ENCODE measurements at regions not wholly inside any gene's neighbourhood (a gene's known extent, or its start where the extent isn't known, plus 50 kb on each side); places are given as distances from the start of the nearest gene placed in this dataset.
"Not testable (repeated sequence)": the region's sequence is repeated elsewhere in the genome, so short reads cannot be mapped to it uniquely, and the experiment has no call there.

- no peak for DNase-seq (ENCODE audit: low read depth, low spot score)
- no peak overlapping the region for H3K4me3 ChIP-seq (ENCODE audit: low read length)
These were observed 1905.6 kb downstream of the PCDH7 start for GRCh38 chr4:32625687-32626337.

GRCh38 chr4:32631831-32632230, 1911.7 kb downstream of the PCDH7 start:
- DNase-seq (ENCODE audit: low read depth, low spot score) = no peak
- H3K4me3 ChIP-seq (ENCODE audit: low read length) = no peak overlapping the region

DNA sequence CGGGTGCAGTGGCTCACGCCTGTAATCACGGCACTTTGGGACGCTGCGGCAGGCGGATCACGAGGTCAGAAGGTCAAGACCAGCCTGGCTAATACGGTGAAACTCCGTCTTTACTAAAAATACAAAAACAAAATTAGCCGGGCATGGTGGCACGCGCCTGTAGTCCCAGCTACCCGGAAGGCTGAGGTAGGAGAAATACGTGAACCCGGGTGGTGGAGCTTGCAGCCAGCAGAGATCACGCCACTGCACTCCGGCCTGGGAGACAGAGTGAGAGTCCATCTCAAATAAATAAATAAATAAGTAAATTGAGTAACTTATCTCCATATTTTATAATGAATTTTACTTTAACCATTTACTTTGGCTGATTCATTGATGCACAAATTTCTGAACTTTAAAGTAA, 1913.3 kb downstream of the PCDH7 start:
- H3K4me3 ChIP-seq (ENCODE audit: low read length) = no peak overlapping the region
- DNase-seq (ENCODE audit: low read depth, low spot score) = no peak

DNA sequence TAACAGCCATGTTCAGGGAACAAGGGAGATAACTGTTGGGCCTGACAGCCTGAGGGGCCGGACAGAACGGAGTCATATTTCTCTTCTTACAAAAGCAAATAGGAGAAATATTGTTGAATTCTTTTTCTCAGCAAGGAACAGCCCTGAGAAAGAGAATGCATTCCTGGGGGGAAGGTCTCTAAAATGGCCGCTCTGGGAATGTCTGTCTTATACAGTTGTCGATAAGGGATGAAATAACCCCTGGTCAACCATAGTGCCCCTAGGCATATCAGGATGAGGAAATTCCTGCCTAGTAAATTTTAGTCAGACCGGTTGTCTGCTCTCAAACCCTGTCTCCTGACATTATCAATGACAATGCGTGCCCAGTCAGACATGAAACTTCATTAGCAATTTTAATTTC, 1925.5 kb downstream of the PCDH7 start:
- DNase-seq (ENCODE audit: low read depth, low spot score) = no peak
- H3K4me3 ChIP-seq (ENCODE audit: low read length) = no peak overlapping the region

- no peak overlapping the region for H3K4me3 ChIP-seq (ENCODE audit: low read length)
- DNase-seq (ENCODE audit: low read depth, low spot score) = no peak
These were observed 1937.8 kb downstream of the PCDH7 start for GRCh38 chr4:32658019-32658418.

DNA sequence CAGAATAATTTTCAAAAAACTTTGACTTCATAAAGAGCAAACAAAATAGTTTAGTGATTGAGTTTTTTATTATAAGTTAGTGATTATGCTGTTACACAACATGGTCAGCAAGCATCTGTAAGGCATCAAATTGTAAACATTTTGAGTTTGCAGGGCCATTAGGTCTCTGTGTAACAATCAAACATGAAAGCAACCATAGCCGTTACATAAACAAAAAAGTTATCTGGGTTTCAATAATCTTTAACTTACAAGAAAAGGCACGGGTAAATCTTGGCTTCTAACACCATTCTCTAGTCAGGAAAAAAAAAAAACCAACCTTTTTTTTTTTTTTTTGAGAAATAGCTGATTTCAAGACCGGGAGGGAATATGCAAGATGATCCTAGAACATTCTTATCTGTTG, 1941.1 kb downstream of the PCDH7 start:
- H3K4me3 ChIP-seq (ENCODE audit: low read length) = no peak overlapping the region
- no peak for DNase-seq (ENCODE audit: low read depth, low spot score)

GRCh38 chr4:32662803-32663202, 1942.6 kb downstream of the PCDH7 start:
- no peak for DNase-seq (ENCODE audit: low read depth, low spot score)
- no peak overlapping the region for H3K4me3 ChIP-seq (ENCODE audit: low read length)

DNA sequence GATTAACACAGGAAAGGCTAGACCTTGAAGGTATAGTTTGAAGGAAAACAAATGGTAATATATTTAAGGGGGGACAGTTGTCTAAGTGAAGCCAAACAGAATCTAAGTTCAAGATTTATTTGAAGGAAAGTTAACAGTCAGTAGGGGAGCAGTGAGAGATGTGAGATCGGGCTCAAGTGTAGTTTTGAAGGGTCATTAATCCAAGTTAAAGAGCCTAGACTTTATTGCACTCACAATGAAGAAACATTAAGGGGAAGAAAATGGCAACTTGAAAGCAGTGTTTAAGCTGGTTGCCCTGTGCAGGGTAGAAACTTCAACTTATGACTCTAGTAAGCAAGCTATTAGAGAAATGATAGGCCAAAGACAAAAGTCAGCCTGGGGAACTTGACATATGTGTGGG, 1952.2 kb downstream of the PCDH7 start:
- no peak for DNase-seq (ENCODE audit: low read depth, low spot score)

GRCh38 chr4:32680946-32681345, 1960.8 kb downstream of the PCDH7 start:
- DNase-seq (ENCODE audit: low read depth, low spot score) = no peak
- H3K4me3 ChIP-seq (ENCODE audit: low read length) = no peak overlapping the region

More for the DNA sequence above, 1952.2 kb downstream of the PCDH7 start:
- H3K4me3 ChIP-seq (ENCODE audit: low read length) = no peak overlapping the region

DNA sequence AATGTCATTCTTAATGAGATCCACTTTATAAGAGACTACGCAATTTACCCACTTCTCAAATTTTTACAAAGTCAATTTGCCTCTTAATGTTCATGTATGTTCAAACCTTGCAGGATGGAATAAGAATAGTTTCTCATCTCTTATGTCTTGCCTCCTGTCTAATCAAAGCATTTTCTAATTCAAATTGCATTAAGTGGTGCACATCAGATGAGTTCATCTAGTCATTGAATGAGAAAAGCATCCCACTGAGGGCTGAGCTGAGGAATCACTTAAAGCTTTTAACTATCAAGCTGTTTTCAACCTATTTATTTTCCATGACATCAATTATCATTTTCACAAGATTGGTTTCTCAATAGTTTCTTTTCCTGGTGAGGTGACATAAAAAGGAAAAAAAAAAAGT, 1964.0 kb downstream of the PCDH7 start:
- no peak overlapping the region for H3K4me3 ChIP-seq (ENCODE audit: low read length)
- no peak for DNase-seq (ENCODE audit: low read depth, low spot score)

DNA sequence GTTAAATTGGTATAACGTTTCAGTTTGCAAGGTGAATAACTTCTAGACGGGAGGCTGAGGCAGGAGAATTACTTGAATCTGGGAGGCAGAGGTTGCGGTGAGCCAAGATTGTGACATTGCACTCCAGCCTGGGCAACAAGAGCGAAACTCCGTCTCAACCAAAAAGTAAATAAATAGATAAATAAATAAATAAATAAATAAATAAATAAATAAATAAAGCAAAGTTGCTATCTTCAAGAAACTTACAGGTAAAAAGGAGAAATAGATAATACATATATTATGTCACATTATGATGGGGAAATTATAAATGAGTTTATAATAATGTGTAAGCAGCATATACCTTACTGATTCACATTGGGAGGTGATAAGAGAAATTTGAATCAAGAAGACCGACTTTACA, 1966.0 kb downstream of the PCDH7 start:
- no peak for DNase-seq (ENCODE audit: low read depth, low spot score)
- no peak overlapping the region for H3K4me3 ChIP-seq (ENCODE audit: low read length)

GRCh38 chr4:32689518-32689917, 1969.3 kb downstream of the PCDH7 start:
- H3K4me3 ChIP-seq (ENCODE audit: low read length) = no peak overlapping the region
- no peak for DNase-seq (ENCODE audit: low read depth, low spot score)

GRCh38 chr4:32697281-32697814, 1977.2 kb downstream of the PCDH7 start:
- DNase-seq (ENCODE audit: low read depth, low spot score) = no peak
- no peak overlapping the region for H3K4me3 ChIP-seq (ENCODE audit: low read length)

DNA sequence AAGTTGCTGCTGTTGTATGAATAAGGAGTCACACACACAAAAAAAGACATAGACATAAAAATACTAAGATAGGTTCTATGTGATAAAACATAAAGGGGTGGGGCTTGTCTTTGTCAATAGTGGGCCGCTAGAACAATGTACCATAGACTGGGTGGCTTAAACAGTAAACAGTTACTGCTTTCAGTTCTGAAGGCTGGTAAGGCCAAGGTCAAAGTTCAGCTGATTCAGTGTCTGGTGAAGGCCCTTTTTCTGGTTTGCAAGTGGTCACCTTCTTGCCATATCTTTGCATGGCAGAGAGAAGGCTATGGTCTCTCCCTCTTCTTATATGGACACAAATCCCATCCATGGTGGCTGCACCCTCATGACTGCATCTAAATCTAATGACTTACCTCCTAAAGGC, 1980.7 kb downstream of the PCDH7 start:
- no peak overlapping the region for H3K4me3 ChIP-seq (ENCODE audit: low read length)
- DNase-seq (ENCODE audit: low read depth, low spot score) = no peak

GRCh38 chr4:32706893-32707292, 1986.7 kb downstream of the PCDH7 start:
- no peak overlapping the region for H3K4me3 ChIP-seq (ENCODE audit: low read length)
- DNase-seq (ENCODE audit: low read depth, low spot score) = no peak

GRCh38 chr4:32716090-32716620, 1996.0 kb downstream of the PCDH7 start:
- not testable (repeated sequence) for DNase-seq (ENCODE audit: low read depth, low spot score); H3K4me3 ChIP-seq (ENCODE audit: low read length)

DNA sequence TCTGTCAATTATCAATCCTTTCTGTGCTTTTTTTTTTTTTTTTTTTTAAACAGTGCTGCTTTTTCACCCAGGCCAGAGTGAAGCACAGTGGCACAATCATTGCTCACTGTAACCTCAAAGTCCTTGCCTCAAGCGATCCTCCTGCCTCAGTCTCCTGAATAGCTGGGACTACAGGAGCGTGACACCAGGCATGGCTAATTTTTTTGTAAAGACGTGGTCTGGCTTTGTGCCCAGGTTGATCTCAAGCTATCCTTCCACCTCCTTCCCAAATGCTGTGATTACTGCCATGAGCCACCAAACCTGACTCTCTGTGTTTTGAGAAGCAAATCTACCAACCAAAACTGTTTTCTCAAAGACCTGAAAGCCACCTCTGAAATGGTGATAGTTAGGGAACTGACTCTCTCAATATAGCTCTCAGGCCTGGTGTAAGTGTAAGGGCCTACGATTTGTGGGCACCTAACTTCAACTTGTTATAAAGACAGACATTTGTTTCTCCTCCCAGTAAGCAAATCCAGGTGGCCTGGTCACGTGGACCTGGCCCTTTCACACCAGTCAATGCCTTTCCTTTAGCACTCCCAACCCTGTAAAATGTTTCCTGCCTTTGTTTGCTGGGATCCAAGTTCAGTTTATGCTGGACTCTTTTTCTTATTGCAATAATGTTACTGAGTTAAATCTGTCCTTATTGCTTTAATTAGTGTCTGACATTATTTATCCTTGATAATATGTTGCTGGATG, 2015.9 kb downstream of the PCDH7 start:
- no peak overlapping the region for H3K4me3 ChIP-seq (ENCODE audit: low read length)

DNA sequence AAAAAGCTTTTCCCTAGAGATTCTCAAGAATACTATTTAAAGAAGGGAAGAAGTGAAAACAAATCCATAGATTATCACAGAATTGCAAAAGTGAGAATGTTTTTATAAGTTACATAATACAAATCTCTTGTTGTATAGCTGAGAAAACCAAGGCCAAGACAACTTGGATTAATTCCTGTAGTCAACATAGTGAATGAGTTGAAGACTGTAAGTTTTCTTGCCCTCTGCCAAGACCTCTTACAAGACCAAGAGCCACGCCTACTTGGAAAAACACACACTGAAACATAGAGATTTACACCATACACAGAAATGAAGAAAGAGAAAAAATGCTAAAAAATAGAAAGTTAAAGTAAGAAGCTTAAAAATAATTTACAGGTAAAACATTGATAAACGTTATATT, 2024.0 kb downstream of the PCDH7 start:
- no peak overlapping the region for H3K4me3 ChIP-seq (ENCODE audit: low read length)
- DNase-seq (ENCODE audit: low read depth, low spot score) = no peak

More for the DNA sequence above, 2015.9 kb downstream of the PCDH7 start:
- DNase-seq (ENCODE audit: low read depth, low spot score) = no peak

GRCh38 chr4:32745351-32745750, 2025.2 kb downstream of the PCDH7 start:
- H3K4me3 ChIP-seq (ENCODE audit: low read length) = no peak overlapping the region
- no peak for DNase-seq (ENCODE audit: low read depth, low spot score)

- no peak for DNase-seq (ENCODE audit: low read depth, low spot score)
- H3K4me3 ChIP-seq (ENCODE audit: low read length) = no peak overlapping the region
These were observed 2027.9 kb downstream of the PCDH7 start for GRCh38 chr4:32748061-32748460.
